Gastrocnemius medialis (tissue), 4 donors: ENCODE measurements at regions not wholly inside any gene's neighbourhood (a gene's known extent, or its start where the extent isn't known, plus 50 kb on each side); places are given as distances from the start of the nearest gene placed in this dataset.

ENCODE experiments used
- POLR2A ChIP-seq, 2 donors: fragments of 450-650 bp; IDR thresholded peaks; one replicate each; pipeline ENCODE4 v1.6.1; 2017; ENCODE audit warnings: antibody characterized with exemption in 2 of 2, mild to moderate bottlenecking in 2 of 2, moderate library complexity in 2 of 2
- TF ChIP-seq, protein P1 (sequence below), 5 experiments: fragments of 450-650 bp in 3 of 5; fragments of 200-600 bp in 2 of 5; sonication (generic) in 2 of 5; IDR thresholded peaks in 4 of 5; conservative IDR thresholded peaks in 1 of 5; 1 replicate in 4 of 5; 2 replicates in 1 of 5; pipeline ENCODE4 v1.5.1; 2016 to 2019; ENCODE audit warnings: antibody characterized with exemption in 5 of 5, mild to moderate bottlenecking in 3 of 5, moderate library complexity in 3 of 5

GRCh38 chr13:40408602-40409001, 257.8 kb downstream of the FOXO1 start:
- no peak for TF ChIP-seq POLR2A (IDR thresholded peaks at IDR 0.05)
- TF ChIP-seq, protein P1, sequence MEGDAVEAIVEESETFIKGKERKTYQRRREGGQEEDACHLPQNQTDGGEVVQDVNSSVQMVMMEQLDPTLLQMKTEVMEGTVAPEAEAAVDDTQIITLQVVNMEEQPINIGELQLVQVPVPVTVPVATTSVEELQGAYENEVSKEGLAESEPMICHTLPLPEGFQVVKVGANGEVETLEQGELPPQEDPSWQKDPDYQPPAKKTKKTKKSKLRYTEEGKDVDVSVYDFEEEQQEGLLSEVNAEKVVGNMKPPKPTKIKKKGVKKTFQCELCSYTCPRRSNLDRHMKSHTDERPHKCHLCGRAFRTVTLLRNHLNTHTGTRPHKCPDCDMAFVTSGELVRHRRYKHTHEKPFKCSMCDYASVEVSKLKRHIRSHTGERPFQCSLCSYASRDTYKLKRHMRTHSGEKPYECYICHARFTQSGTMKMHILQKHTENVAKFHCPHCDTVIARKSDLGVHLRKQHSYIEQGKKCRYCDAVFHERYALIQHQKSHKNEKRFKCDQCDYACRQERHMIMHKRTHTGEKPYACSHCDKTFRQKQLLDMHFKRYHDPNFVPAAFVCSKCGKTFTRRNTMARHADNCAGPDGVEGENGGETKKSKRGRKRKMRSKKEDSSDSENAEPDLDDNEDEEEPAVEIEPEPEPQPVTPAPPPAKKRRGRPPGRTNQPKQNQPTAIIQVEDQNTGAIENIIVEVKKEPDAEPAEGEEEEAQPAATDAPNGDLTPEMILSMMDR (IDR thresholded peaks at IDR 0.05 in 4 of 5, conservative IDR thresholded peaks at IDR 0.05 in 1 of 5), result no peak
